RWPE2 (cell line): ENCODE measurements at regions not wholly inside any gene's neighbourhood (a gene's known extent, or its start where the extent isn't known, plus 50 kb on each side); places are given as distances from the start of the nearest gene placed in this dataset.

Experiments
- ATAC-seq: fragments of 200-7000 bp; cut with Tn5 transposase; 3 replicates; pipeline ENCODE4 v1.9.1; 2021; ENCODE audit warnings: low read depth
- DNase-seq: peaks from one replicate; pipeline ENCODE4 v3.0.0-alpha.2; 2020; ENCODE audit warnings: low spot score
- H3K27ac ChIP-seq: fragments of 450-650 bp; 2 replicates; pipeline ENCODE4 v1.5.1; 2017; ENCODE audit warnings: mild to moderate bottlenecking; ENCODE audit not compliant: poor library complexity, severe bottlenecking
- H3K27me3 ChIP-seq: fragments of 250-450 bp; sonication (Bioruptor Pico); 2 replicates; pipeline ENCODE4 v1.5.1; 2021; ENCODE audit warnings: mild to moderate bottlenecking, moderate library complexity; ENCODE audit not compliant: insufficient read depth, poor library complexity, severe bottlenecking
- H3K36me3 ChIP-seq: fragments of 250-450 bp; sonication (Bioruptor Pico); 2 replicates; pipeline ENCODE4 v1.5.1; 2020; ENCODE audit warnings: low read depth, mild to moderate bottlenecking, moderate library complexity
- H3K4me1 ChIP-seq: fragments of 250-450 bp; sonication (Bioruptor Pico); 2 replicates; pipeline ENCODE4 v1.5.1; 2021; ENCODE audit warnings: mild to moderate bottlenecking, moderate library complexity; ENCODE audit not compliant: insufficient read depth, poor library complexity, severe bottlenecking
- H3K4me3 ChIP-seq: fragments of 250-450 bp; sonication (Bioruptor Pico); 2 replicates; pipeline ENCODE4 v1.5.1; 2021; ENCODE audit warnings: mild to moderate bottlenecking, moderate library complexity; ENCODE audit not compliant: severe bottlenecking
- H3K9me3 ChIP-seq: fragments of 250-450 bp; sonication (Bioruptor Pico); 2 replicates; pipeline ENCODE4 v1.5.1; 2021; ENCODE audit warnings: mild to moderate bottlenecking, moderate library complexity; ENCODE audit not compliant: severe bottlenecking
- CTCF ChIP-seq: fragments of 450-650 bp; IDR thresholded peaks from one replicate; pipeline ENCODE4 v1.5.1; 2017; ENCODE audit warnings: mild to moderate bottlenecking, moderate library complexity; ENCODE audit not compliant: poor library complexity, severe bottlenecking

- ATAC-seq (no peak), DNase-seq (no peak)
- H3K9me3 ChIP-seq: no peaks in the 10 kb centered on the region
- H3K36me3 ChIP-seq: no peaks in the 10 kb centered on the region
- no peak overlapping the region for H3K27ac ChIP-seq
- no peak overlapping the region for H3K4me3 ChIP-seq
- H3K27me3 ChIP-seq: no peaks in the 10 kb centered on the region
- no peak for TF ChIP-seq CTCF
- peaks cover 3% of the 10 kb centered on the region for H3K4me1 ChIP-seq
Measured at GRCh38 chr11:130526846-130527245, 78.4 kb downstream of the ADAMTS15 start.

- ATAC-seq (no peak), DNase-seq (no peak)
- no peak for TF ChIP-seq CTCF
- Histone ChIP-seq H3K9me3 (no peaks in the 10 kb centered on the region), H3K4me1 (no peaks in the 10 kb centered on the region), H3K27me3 (no peaks in the 10 kb centered on the region), H3K27ac (no peak overlapping the region), H3K4me3 (no peak overlapping the region), H3K36me3 (no peaks in the 10 kb centered on the region)
Measured at GRCh38 chr11:130527636-130528297, 79.3 kb downstream of the ADAMTS15 start.

- no peak overlapping the region for H3K27ac ChIP-seq
- no peak overlapping the region for H3K4me3 ChIP-seq
- no peaks in the 10 kb centered on the region for H3K27me3 ChIP-seq
- DNase-seq (no peak), ATAC-seq (0 out of 3 replicates have a peak, but pooled peaks have one; percentile 25)
- H3K36me3 ChIP-seq: no peaks in the 10 kb centered on the region
- H3K4me1 ChIP-seq: no peaks in the 10 kb centered on the region
- no peaks in the 10 kb centered on the region for H3K9me3 ChIP-seq
- no peak for TF ChIP-seq CTCF
Measured at GRCh38 chr11:130528298-130529261, 80.1 kb downstream of the ADAMTS15 start.

- no peak for TF ChIP-seq CTCF
- ATAC-seq: no peak
- no peaks in the 10 kb centered on the region for H3K4me1 ChIP-seq
Measured at GRCh38 chr11:130529366-130529765, 80.9 kb downstream of the ADAMTS15 start.

More at GRCh38 chr11:130529366-130529765, 80.9 kb downstream of the ADAMTS15 start:
- no peak overlapping the region for H3K4me3 ChIP-seq
- H3K9me3 ChIP-seq: no peaks in the 10 kb centered on the region
- H3K36me3 ChIP-seq: no peaks in the 10 kb centered on the region
- DNase-seq: no peak
- H3K27ac ChIP-seq: no peak overlapping the region
- no peaks in the 10 kb centered on the region for H3K27me3 ChIP-seq
